ENCODE measurements at regions not wholly inside any gene's neighbourhood (a gene's known extent, or its start where the extent isn't known, plus 50 kb on each side); places are given as distances from the start of the nearest gene placed in this dataset.

GRCh38 chrX:19243431-19243830 lies 100.3 kb upstream of the PDHA1 start:
- TF ChIP-seq FOXM1 (IDR thresholded peaks at IDR 0.05; ENCODE audit: borderline replicate concordance, low read depth) (no peak), CEBPB (IDR thresholded peaks at IDR 0.05) (no peak), EGR1 (IDR thresholded peaks at IDR 0.05) (no peak), TEAD4 (IDR thresholded peaks at IDR 0.05) (no peak), ZBTB7A (IDR thresholded peaks at IDR 0.05; ENCODE audit: low read depth) (no peak), TAF1 (IDR thresholded peaks at IDR 0.05; ENCODE audit: low read depth) (no peak)
- TF ChIP-seq, protein P1, sequence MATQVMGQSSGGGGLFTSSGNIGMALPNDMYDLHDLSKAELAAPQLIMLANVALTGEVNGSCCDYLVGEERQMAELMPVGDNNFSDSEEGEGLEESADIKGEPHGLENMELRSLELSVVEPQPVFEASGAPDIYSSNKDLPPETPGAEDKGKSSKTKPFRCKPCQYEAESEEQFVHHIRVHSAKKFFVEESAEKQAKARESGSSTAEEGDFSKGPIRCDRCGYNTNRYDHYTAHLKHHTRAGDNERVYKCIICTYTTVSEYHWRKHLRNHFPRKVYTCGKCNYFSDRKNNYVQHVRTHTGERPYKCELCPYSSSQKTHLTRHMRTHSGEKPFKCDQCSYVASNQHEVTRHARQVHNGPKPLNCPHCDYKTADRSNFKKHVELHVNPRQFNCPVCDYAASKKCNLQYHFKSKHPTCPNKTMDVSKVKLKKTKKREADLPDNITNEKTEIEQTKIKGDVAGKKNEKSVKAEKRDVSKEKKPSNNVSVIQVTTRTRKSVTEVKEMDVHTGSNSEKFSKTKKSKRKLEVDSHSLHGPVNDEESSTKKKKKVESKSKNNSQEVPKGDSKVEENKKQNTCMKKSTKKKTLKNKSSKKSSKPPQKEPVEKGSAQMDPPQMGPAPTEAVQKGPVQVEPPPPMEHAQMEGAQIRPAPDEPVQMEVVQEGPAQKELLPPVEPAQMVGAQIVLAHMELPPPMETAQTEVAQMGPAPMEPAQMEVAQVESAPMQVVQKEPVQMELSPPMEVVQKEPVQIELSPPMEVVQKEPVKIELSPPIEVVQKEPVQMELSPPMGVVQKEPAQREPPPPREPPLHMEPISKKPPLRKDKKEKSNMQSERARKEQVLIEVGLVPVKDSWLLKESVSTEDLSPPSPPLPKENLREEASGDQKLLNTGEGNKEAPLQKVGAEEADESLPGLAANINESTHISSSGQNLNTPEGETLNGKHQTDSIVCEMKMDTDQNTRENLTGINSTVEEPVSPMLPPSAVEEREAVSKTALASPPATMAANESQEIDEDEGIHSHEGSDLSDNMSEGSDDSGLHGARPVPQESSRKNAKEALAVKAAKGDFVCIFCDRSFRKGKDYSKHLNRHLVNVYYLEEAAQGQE (IDR thresholded peaks at IDR 0.05; ENCODE audit: low read depth) = no peak

DNA sequence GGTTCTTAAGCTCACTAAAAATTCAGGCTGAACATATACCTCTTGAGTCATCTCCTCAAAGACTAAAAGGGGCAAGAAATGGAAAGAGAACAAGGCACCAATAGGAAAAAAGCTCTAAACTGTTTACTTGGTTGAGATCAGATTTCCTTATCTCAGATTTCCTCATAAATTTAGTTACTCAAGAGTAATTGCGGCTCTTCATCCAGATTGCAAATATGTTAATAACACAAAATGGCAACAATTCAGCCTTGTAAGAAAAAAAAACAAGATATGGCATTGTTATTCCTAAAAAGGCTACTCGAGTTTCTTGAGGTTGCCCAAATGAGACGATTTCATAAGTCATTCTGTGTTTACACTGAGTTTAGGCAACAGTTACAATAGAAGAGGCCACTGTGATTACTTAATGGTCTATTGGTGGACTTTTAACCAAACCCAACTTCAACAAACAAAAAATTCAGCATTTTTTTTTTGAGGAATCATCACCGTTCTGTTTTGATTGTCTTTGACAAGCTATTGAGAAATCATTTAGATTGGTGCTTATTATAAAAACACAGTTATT lies 97.9 kb upstream of the PDHA1 start:
- no peak for TF ChIP-seq TEAD4 (IDR thresholded peaks at IDR 0.05)
- TF ChIP-seq, protein P1 (IDR thresholded peaks at IDR 0.05; ENCODE audit: low read depth) = no peak
- no peak for TF ChIP-seq EP300 (IDR thresholded peaks at IDR 0.05; ENCODE audit: borderline replicate concordance)
- TF ChIP-seq MAX (IDR thresholded peaks at IDR 0.05) = no peak
- no peak for TF ChIP-seq CREB1 (IDR thresholded peaks at IDR 0.05; ENCODE audit: low read depth)
- no peak for TF ChIP-seq CEBPB (IDR thresholded peaks at IDR 0.05)

DNA sequence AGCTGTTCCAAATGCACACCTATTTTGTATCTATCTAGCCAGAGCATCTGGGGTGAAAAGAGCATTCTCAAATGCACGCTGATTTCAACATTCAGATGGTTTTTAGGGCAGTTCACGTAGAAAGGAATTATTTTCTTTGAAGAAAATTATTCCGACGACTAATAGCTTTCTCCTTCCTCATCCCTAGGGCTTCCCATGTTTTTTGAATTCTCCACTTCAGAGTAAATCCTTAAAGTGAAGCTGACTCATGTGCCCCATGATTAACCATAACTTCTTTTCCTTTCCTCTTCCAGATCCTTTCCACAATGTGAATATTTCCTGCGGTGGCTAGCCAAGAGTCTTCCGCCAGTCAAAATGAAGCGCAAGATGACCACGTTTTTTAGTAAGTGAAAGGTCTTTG lies 86.7 kb upstream of the PDHA1 start:
- TF ChIP-seq USF1 (IDR thresholded peaks at IDR 0.05) (no peak), ZBTB7A (IDR thresholded peaks at IDR 0.05; ENCODE audit: low read depth) (no peak), EP300 (IDR thresholded peaks at IDR 0.05; ENCODE audit: borderline replicate concordance) (no peak), EGR1 (IDR thresholded peaks at IDR 0.05) (no peak), CEBPB (IDR thresholded peaks at IDR 0.05) (no peak), TAF1 (IDR thresholded peaks at IDR 0.05; ENCODE audit: low read depth) (no peak), CREB1 (IDR thresholded peaks at IDR 0.05; ENCODE audit: low read depth) (no peak), NFIC (IDR thresholded peaks at IDR 0.05) (no peak), YY1 (IDR thresholded peaks at IDR 0.05; ENCODE audit: low read depth) (no peak), RAD21 (IDR thresholded peaks at IDR 0.05; ENCODE audit: low read depth) (no peak), FOXM1 (IDR thresholded peaks at IDR 0.05; ENCODE audit: borderline replicate concordance, low read depth) (no peak), TEAD4 (IDR thresholded peaks at IDR 0.05) (no peak), MAX (IDR thresholded peaks at IDR 0.05) (no peak), TCF12 (IDR thresholded peaks at IDR 0.05; ENCODE audit: low read depth) (no peak)
- TF ChIP-seq, protein P1 (IDR thresholded peaks at IDR 0.05; ENCODE audit: low read depth) = no peak

- TF ChIP-seq YY1 (IDR thresholded peaks at IDR 0.05; ENCODE audit: low read depth) = no peak
- no peak for TF ChIP-seq TAF1 (IDR thresholded peaks at IDR 0.05; ENCODE audit: low read depth)
- TF ChIP-seq TCF12 (IDR thresholded peaks at IDR 0.05; ENCODE audit: low read depth) = no peak
- no peak for TF ChIP-seq EP300 (IDR thresholded peaks at IDR 0.05; ENCODE audit: borderline replicate concordance)
- TF ChIP-seq, protein P1 (IDR thresholded peaks at IDR 0.05; ENCODE audit: low read depth) = no peak
- no peak for TF ChIP-seq MAX (IDR thresholded peaks at IDR 0.05)
- no peak for TF ChIP-seq TEAD4 (IDR thresholded peaks at IDR 0.05)
- no peak for TF ChIP-seq FOXM1 (IDR thresholded peaks at IDR 0.05; ENCODE audit: borderline replicate concordance, low read depth)
- TF ChIP-seq NFIC (IDR thresholded peaks at IDR 0.05) = no peak
- TF ChIP-seq CREB1 (IDR thresholded peaks at IDR 0.05; ENCODE audit: low read depth) = no peak
- no peak for TF ChIP-seq EGR1 (IDR thresholded peaks at IDR 0.05)
- no peak for TF ChIP-seq ZBTB7A (IDR thresholded peaks at IDR 0.05; ENCODE audit: low read depth)
- TF ChIP-seq RAD21 (IDR thresholded peaks at IDR 0.05; ENCODE audit: low read depth) = no peak
- TF ChIP-seq USF1 (IDR thresholded peaks at IDR 0.05) = no peak
These were observed 73.0 kb upstream of the PDHA1 start for GRCh38 chrX:19270727-19271126.
